ENCODE measurements at regions not wholly inside any gene's neighbourhood (a gene's known extent, or its start where the extent isn't known, plus 50 kb on each side); places are given as distances from the start of the nearest gene placed in this dataset.

- H3K27me3 Mint-ChIP-seq (ENCODE audit: low read depth): no peaks in the 10 kb centered on the region
- no peak overlapping the region for H3K27ac Mint-ChIP-seq
- no peaks in the 10 kb centered on the region for H3K36me3 Mint-ChIP-seq
- no peak for DNase-seq (ENCODE audit: low spot score in 2 of 2, unreplicated experiment in 2 of 2)
- peaks cover 46% of the 10 kb centered on the region for H3K9me3 Mint-ChIP-seq
- no peak for TF ChIP-seq CTCF (IDR thresholded peaks at IDR 0.05; ENCODE audit: unreplicated experiment)
- no peak overlapping the region for H3K4me3 Mint-ChIP-seq
- no peaks in the 10 kb centered on the region for H3K4me1 Mint-ChIP-seq
Measured at GRCh38 chr11:21761000-21761399, 431.9 kb upstream of the ANO5 start.

DNA sequence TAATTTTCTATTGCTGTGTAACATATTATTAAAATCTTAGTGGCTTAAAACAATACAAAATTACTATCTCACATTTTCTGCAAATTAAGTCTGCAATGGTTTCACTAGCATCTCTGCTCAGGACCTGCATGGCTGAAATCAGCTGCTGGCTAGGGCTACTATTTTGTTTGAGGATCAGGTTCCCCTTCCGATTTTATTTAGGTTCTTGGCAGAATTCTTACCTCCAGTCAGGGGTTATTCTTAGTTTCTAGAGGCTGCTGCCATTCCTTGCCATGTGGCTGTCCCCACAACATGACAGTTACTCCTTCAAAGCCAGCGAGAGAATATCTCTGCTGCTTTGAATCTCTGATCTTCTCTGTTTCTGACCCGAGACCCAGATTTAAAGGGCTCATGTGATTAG lies 424.5 kb upstream of the ANO5 start:
- DNase-seq (ENCODE audit: low spot score in 2 of 2, unreplicated experiment in 2 of 2): no peak
- Mint-ChIP-seq H3K27ac (no peak overlapping the region), H3K27me3 (ENCODE audit: low read depth) (peaks cover 2% of the 10 kb centered on the region), H3K4me3 (no peak overlapping the region), H3K9me3 (peaks cover 8% of the 10 kb centered on the region), H3K4me1 (no peaks in the 10 kb centered on the region), H3K36me3 (no peaks in the 10 kb centered on the region)
- no peak for TF ChIP-seq CTCF (IDR thresholded peaks at IDR 0.05; ENCODE audit: unreplicated experiment)

DNA sequence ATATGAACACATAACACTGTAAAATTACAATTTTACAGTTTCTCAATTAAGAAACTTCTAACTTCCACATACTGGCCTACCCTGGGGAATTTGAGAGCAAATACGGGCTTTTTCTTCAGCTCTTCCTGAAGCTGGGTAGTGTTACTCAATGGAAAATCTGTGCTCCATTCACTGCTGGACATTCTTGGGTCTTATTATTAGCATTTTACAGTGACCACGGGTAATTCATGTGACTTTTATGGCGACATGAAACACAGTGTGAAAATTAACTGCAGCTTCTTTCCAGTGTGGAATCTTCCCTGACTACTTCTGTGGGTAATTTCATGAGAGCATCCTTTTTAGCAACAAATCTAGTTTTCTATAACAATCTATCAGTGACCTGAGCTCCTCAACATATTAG lies 423.7 kb upstream of the ANO5 start:
- TF ChIP-seq CTCF (IDR thresholded peaks at IDR 0.05; ENCODE audit: unreplicated experiment): no peak
- H3K4me3 Mint-ChIP-seq: no peak overlapping the region
- no peaks in the 10 kb centered on the region for H3K36me3 Mint-ChIP-seq
- H3K27ac Mint-ChIP-seq: no peak overlapping the region
- H3K9me3 Mint-ChIP-seq: peaks cover 4% of the 10 kb centered on the region
- DNase-seq (ENCODE audit: low spot score in 2 of 2, unreplicated experiment in 2 of 2): no peak
- no peaks in the 10 kb centered on the region for H3K4me1 Mint-ChIP-seq
- peaks cover 2% of the 10 kb centered on the region for H3K27me3 Mint-ChIP-seq (ENCODE audit: low read depth)

GRCh38 chr11:21771097-21771496 lies 421.8 kb upstream of the ANO5 start:
- H3K27ac Mint-ChIP-seq: no peak overlapping the region
- no peak for DNase-seq (ENCODE audit: low spot score in 2 of 2, unreplicated experiment in 2 of 2)
- no peaks in the 10 kb centered on the region for H3K36me3 Mint-ChIP-seq
- H3K9me3 Mint-ChIP-seq: peaks cover 4% of the 10 kb centered on the region
- H3K4me3 Mint-ChIP-seq: no peak overlapping the region
- no peak for TF ChIP-seq CTCF (IDR thresholded peaks at IDR 0.05; ENCODE audit: unreplicated experiment)
- no peaks in the 10 kb centered on the region for H3K4me1 Mint-ChIP-seq
- H3K27me3 Mint-ChIP-seq (ENCODE audit: low read depth): peaks cover 2% of the 10 kb centered on the region

GRCh38 chr11:21774212-21774611 lies 418.7 kb upstream of the ANO5 start:
- TF ChIP-seq CTCF (IDR thresholded peaks at IDR 0.05; ENCODE audit: unreplicated experiment): no peak
- peaks cover 1% of the 10 kb centered on the region for H3K27me3 Mint-ChIP-seq (ENCODE audit: low read depth)
- H3K36me3 Mint-ChIP-seq: no peaks in the 10 kb centered on the region
- H3K27ac Mint-ChIP-seq: no peak overlapping the region
- no peak overlapping the region for H3K4me3 Mint-ChIP-seq
- no peak for DNase-seq (ENCODE audit: low spot score in 2 of 2, unreplicated experiment in 2 of 2)
- H3K9me3 Mint-ChIP-seq: peaks cover 4% of the 10 kb centered on the region
- H3K4me1 Mint-ChIP-seq: no peaks in the 10 kb centered on the region

DNA sequence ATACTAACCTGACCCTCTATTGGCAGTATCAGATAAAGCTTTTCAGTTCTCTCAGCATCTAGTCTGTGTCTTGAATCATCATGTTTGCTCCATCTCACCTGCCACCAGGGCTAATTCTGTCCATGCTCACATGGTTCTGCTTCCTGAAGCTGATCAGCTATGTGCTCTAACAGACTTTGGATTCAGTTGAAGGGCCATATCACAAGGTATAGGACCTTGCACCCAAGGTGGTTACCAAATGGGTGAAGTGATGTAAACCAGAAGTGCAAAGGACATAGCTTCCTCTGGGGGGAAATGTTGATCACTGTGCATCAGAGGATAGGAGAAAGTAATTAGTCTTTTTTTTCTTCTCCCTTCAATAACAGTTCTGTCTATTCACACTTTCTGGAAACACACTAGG lies 417.0 kb upstream of the ANO5 start:
- no peak for DNase-seq (ENCODE audit: low spot score in 2 of 2, unreplicated experiment in 2 of 2)
- Mint-ChIP-seq H3K4me3 (no peak overlapping the region), H3K36me3 (no peaks in the 10 kb centered on the region), H3K9me3 (peaks cover 4% of the 10 kb centered on the region), H3K4me1 (no peaks in the 10 kb centered on the region), H3K27ac (no peak overlapping the region), H3K27me3 (ENCODE audit: low read depth) (peaks cover 1% of the 10 kb centered on the region)
- TF ChIP-seq CTCF (IDR thresholded peaks at IDR 0.05; ENCODE audit: unreplicated experiment): no peak
